ENCODE measurements at regions not wholly inside any gene's neighbourhood (a gene's known extent, or its start where the extent isn't known, plus 50 kb on each side); places are given as distances from the start of the nearest gene placed in this dataset.

GRCh38 chr7:35998481-35998880 is 154.6 kb upstream of the EEPD1 start:
- TF ChIP-seq GABPA (IDR thresholded peaks at IDR 0.05; ENCODE audit: low read depth): no peak
- TF ChIP-seq, protein P1, sequence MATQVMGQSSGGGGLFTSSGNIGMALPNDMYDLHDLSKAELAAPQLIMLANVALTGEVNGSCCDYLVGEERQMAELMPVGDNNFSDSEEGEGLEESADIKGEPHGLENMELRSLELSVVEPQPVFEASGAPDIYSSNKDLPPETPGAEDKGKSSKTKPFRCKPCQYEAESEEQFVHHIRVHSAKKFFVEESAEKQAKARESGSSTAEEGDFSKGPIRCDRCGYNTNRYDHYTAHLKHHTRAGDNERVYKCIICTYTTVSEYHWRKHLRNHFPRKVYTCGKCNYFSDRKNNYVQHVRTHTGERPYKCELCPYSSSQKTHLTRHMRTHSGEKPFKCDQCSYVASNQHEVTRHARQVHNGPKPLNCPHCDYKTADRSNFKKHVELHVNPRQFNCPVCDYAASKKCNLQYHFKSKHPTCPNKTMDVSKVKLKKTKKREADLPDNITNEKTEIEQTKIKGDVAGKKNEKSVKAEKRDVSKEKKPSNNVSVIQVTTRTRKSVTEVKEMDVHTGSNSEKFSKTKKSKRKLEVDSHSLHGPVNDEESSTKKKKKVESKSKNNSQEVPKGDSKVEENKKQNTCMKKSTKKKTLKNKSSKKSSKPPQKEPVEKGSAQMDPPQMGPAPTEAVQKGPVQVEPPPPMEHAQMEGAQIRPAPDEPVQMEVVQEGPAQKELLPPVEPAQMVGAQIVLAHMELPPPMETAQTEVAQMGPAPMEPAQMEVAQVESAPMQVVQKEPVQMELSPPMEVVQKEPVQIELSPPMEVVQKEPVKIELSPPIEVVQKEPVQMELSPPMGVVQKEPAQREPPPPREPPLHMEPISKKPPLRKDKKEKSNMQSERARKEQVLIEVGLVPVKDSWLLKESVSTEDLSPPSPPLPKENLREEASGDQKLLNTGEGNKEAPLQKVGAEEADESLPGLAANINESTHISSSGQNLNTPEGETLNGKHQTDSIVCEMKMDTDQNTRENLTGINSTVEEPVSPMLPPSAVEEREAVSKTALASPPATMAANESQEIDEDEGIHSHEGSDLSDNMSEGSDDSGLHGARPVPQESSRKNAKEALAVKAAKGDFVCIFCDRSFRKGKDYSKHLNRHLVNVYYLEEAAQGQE (IDR thresholded peaks at IDR 0.05; ENCODE audit: low read depth, low read length): no peak
- TF ChIP-seq SIN3A (IDR thresholded peaks at IDR 0.05; ENCODE audit: low read depth, low read length): no peak
- TF ChIP-seq EP300 (IDR thresholded peaks at IDR 0.05; ENCODE audit: borderline replicate concordance in 1 of 2, control insufficient read depth in 1 of 2, low read depth in 2 of 2, low read length in 2 of 2): no peak
- TF ChIP-seq FOS (IDR thresholded peaks at IDR 0.05; ENCODE audit: borderline replicate concordance, extremely low read depth, insufficient read length): no peak
- no peak for TF ChIP-seq SP1 (IDR thresholded peaks at IDR 0.05; ENCODE audit: low read depth, low read length)
- no peak for TF ChIP-seq CTCF (IDR thresholded peaks at IDR 0.05 in 2 of 3, conservative IDR thresholded peaks at IDR 0.05 in 1 of 3; ENCODE audit: control insufficient read depth in 2 of 3, extremely low read depth in 1 of 3, insufficient read depth in 1 of 3, low read depth in 3 of 3, low read length in 3 of 3)
